HCT116 (cell line): ENCODE measurements at regions not wholly inside any gene's neighbourhood (a gene's known extent, or its start where the extent isn't known, plus 50 kb on each side); places are given as distances from the start of the nearest gene placed in this dataset.

Source experiments
- CTCF ChIP-seq, 3 experiments: fragments of 200-600 bp in 1 of 3; sonication (generic) in 1 of 3; IDR thresholded peaks in 2 of 3; conservative IDR thresholded peaks in 1 of 3; 2 replicates each; pipeline ENCODE4 v1.5.1; 2012 to 2017; ENCODE audit warnings: low read depth in 2 of 3, low read length in 2 of 3, antibody characterized with exemption in 1 of 3, borderline replicate concordance in 1 of 3, control low read depth in 1 of 3, mild to moderate bottlenecking in 1 of 3, mixed read lengths in 1 of 3, mixed run types in 1 of 3, moderate library complexity in 1 of 3; ENCODE audit not compliant: insufficient read depth in 1 of 3
- EZH2 ChIP-seq: fragments of 200-600 bp; sonication (generic); IDR thresholded peaks from 2 replicates; pipeline ENCODE4 v1.6.1; 2017; ENCODE audit warnings: antibody characterized with exemption, mixed run types
- EZH2phosphoT487 ChIP-seq: fragments of 200-600 bp; IDR thresholded peaks from 2 replicates; pipeline ENCODE4 v1.6.1; 2018; ENCODE audit warnings: antibody characterized with exemption, borderline replicate concordance
- POLR2A ChIP-seq: IDR thresholded peaks from 2 replicates; pipeline ENCODE4 v1.7.0; 2011; ENCODE audit warnings: borderline replicate concordance; ENCODE audit not compliant: insufficient read depth, insufficient read length; ENCODE audit errors: extremely low read depth
- POLR2AphosphoS5 ChIP-seq: IDR thresholded peaks from 2 replicates; pipeline ENCODE4 v1.6.1; 2011; ENCODE audit warnings: mild to moderate bottlenecking, low read depth, low read length, moderate library complexity
- ZNF274 ChIP-seq: fragments of 200-500 bp; sonication (Bioruptor generic); IDR thresholded peaks from 2 replicates; pipeline ENCODE4 v1.6.1; 2014; ENCODE audit warnings: mild to moderate bottlenecking, low read depth, low read length, inconsistent platforms

GRCh38 chr2:220756653-220757052 is 815.5 kb downstream of the EPHA4 start:
- TF ChIP-seq CTCF (IDR thresholded peaks at IDR 0.05 in 2 of 3, conservative IDR thresholded peaks at IDR 0.05 in 1 of 3; ENCODE audit: borderline replicate concordance in 1 of 3, insufficient read depth in 1 of 3, low read depth in 2 of 3, low read length in 2 of 3) (no peak), POLR2A (no peak), EZH2phosphoT487 (no peak), POLR2AphosphoS5 (no peak), EZH2 (no peak), ZNF274 (no peak)
